ENCODE measurements at regions not wholly inside any gene's neighbourhood (a gene's known extent, or its start where the extent isn't known, plus 50 kb on each side); places are given as distances from the start of the nearest gene placed in this dataset.

DNA sequence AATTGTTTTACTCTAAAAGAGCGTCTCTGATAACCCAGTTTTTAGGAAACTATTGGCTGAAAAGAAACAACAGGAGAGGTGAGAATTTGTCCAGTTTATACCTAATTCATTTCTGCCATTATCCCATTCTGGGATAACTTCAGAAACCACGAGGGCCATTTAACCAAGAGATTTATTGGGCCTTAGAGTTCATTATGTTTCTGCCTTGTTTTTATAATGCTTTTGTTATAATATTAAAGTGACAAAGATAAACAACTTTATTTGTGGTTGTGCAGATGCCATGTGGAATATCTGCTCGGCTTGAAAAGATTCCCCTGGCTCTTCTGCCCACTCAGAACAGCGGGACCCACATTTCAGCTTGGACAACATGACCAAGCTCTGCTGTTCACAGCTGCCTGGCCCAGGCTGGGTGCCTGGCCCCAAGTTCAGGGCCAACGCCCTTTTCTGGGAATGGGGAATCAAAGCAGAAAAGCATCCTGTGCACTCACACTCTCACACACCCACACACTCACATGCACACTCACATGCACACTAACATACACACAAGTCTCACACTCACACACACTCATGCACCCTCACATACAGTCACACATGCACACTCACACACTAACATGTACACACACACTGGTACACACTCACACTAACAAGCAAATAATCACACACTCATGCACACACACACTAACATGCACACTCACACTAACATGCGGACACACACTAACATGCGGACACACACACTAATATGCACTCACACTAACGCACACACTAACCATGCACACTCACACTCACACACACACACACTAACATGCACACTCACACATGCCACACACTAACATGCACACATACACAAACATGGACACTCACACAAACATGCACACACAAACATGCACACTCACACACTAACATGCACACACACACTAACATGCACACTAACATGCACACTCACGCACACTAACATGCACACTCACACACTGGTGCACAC, 86.7 kb upstream of the NEDD9 start:
- TF ChIP-seq GATA3 (IDR thresholded peaks at IDR 0.05; ENCODE audit: low read depth, low read length): no peak
- TF ChIP-seq GATA2 (IDR thresholded peaks at IDR 0.05; ENCODE audit: low read depth, low read length): no peak

DNA sequence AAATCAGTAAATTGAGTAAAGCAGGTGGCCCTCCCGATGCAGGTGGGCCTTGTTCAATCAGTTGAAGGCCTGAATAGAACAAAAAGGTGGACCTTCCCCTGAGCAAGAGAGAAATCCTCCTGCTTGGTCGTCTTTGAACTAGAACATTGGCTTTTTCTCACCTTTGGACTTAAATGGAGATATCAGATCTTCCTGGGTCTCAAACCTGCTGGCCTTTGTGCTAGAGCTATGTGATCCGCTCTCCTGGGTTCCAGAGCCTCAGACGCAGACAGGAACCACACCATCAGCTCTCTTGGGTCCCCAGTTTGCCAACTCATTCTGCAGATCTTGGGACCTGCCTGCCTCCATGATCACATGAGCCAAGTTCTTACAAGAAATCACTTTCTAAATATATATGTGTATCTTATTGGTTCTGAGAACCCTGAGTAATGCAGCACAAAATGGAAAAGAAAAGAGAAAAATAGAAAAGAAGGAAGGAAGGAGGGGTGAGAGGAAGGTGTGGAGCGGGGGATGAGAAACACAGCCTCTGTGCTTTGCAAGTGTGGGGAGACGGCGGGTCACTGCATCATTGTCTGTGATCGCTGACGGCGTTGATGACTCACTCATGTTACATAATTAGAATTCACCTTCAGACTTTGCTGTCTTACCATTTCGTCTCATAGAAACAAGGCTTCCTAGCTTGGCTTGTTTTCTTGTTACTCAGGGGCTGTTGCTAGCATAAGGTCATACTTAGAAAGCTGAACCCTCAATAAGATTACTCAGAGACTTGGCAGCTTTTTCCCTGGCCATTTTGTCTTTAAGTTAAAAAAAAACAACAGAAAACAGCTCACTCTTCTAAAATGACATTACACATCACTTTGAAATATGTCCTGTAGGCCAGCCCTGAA, 85.7 kb upstream of the NEDD9 start:
- TF ChIP-seq GATA2 (IDR thresholded peaks at IDR 0.05; ENCODE audit: low read depth, low read length) (no peak), GATA3 (IDR thresholded peaks at IDR 0.05; ENCODE audit: low read depth, low read length) (no peak)

DNA sequence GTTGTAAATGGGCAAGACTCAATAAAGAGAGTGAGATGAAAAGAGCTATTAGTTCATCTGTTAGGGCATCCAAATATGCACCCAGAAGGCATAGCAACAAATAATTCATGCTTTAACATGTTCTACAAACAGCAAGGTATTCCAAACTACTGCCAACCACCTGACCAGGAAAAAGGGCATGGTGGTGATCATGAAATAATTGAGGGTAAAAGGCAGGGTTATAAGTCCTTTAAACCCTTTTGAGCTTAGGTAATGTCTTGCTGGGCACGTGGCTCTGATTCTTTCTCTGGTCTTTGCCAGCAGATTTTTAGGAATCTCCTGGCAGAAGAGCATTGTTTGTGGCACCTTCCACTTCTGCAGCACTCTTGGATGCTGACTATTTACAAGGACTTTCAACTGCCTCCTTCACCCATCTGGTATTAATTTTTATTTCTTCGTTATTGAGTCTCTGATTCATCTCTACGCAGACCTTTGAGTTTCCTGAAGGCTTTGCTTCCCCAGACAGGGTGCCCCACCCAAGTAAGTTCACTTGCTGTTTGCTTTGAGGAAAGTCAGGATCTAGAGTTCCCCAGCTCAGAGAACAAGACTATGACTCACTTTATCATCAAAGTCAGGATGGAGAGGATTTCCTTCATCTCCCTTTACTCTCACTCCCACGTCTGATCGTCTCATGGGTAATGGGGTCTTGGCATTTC, 83.4 kb upstream of the NEDD9 start:
- TF ChIP-seq GATA2 (IDR thresholded peaks at IDR 0.05; ENCODE audit: low read depth, low read length) (no peak), GATA3 (IDR thresholded peaks at IDR 0.05; ENCODE audit: low read depth, low read length) (no peak)

DNA sequence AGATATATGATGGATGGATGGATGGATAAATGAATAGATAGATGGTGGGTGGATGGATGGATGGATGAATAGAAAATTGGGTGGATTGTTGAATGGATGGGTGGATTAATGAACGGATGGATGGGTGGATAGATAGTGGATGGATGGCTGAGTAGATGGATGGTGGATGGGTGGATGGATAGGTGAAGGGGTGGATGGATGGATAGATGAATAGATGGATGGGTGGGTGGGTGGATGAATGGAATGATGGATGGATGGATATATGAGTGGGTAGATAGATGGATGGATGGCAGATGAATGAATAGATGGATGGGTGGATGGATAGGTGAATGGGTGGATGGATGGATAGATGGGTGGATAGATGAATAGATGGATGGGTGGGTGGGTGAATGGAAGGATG, 80.7 kb upstream of the NEDD9 start:
- TF ChIP-seq GATA3 (IDR thresholded peaks at IDR 0.05; ENCODE audit: low read depth, low read length): no peak
- no peak for TF ChIP-seq GATA2 (IDR thresholded peaks at IDR 0.05; ENCODE audit: low read depth, low read length)

GRCh38 chr6:11311970-11312369, 79.5 kb upstream of the NEDD9 start:
- TF ChIP-seq GATA2 (IDR thresholded peaks at IDR 0.05; ENCODE audit: low read depth, low read length): no peak

GRCh38 chr6:11309947-11310665, 77.6 kb upstream of the NEDD9 start:
- TF ChIP-seq GATA3 (IDR thresholded peaks at IDR 0.05; ENCODE audit: low read depth, low read length): no peak
- no peak for TF ChIP-seq GATA2 (IDR thresholded peaks at IDR 0.05; ENCODE audit: low read depth, low read length)

- no peak for TF ChIP-seq GATA3 (IDR thresholded peaks at IDR 0.05; ENCODE audit: low read depth, low read length)
- TF ChIP-seq GATA2 (IDR thresholded peaks at IDR 0.05; ENCODE audit: low read depth, low read length): no peak
Observed at GRCh38 chr6:11307226-11307625, 74.8 kb upstream of the NEDD9 start.

GRCh38 chr6:11304946-11305345, 72.5 kb upstream of the NEDD9 start:
- TF ChIP-seq GATA3 (IDR thresholded peaks at IDR 0.05; ENCODE audit: low read depth, low read length) (no peak), GATA2 (IDR thresholded peaks at IDR 0.05; ENCODE audit: low read depth, low read length) (no peak)

DNA sequence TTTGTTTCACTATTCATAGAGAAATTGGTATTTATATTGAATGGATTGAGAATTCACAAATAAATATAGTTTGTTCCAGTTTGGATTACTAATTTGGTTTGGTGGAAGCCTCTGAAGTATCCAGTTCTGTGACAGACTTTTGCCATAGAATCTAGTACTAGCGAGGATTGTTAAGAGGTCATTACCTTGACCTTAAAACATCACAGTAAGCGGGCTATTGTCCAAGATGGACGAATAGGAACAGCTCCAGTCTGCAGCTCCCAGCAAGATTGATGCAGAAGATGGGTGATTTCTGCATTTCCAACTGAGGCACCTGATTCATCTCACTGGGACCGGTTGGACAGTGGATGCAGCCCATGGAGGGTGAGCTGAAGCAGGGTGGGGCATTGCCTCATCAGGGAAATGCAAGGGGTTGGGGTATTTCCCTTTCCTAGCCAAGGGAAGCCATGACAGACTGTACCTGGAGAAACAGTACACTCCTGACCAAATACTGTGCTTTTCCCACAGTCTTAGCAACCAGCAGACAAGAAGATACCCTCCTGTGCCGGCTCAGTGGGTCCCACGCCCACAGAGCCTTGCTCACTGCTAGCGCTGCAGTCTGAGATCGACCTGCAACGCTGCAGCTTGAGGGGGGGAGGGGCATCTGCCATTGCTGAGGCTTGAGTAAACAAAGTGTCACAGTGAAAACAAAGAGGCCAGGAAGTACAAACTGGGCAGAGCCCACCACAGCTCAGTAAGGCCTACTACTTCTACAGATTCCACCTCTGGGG, 66.4 kb upstream of the NEDD9 start:
- TF ChIP-seq GATA2 (IDR thresholded peaks at IDR 0.05; ENCODE audit: low read depth, low read length): no peak
- TF ChIP-seq GATA3 (IDR thresholded peaks at IDR 0.05; ENCODE audit: low read depth, low read length): no peak

DNA sequence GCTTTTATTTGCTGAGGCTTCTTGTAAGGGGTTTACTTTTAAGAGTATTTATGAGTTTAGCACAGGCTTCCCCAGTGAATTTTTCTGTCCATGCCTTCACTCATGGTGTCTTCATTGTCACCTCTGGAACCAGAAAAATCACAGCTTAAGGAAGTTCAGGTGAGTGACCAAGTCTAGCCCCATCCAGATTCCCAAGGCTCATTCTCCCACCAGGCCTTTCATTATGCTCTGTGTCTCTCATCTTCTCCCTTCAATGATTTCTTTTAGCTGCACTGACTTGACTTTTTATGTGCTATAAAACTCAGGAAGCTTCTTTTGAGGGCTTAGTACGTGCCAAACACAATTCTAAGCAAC, 64.9 kb upstream of the NEDD9 start:
- TF ChIP-seq GATA3 (IDR thresholded peaks at IDR 0.05; ENCODE audit: low read depth, low read length) (no peak), GATA2 (IDR thresholded peaks at IDR 0.05; ENCODE audit: low read depth, low read length) (no peak)

DNA sequence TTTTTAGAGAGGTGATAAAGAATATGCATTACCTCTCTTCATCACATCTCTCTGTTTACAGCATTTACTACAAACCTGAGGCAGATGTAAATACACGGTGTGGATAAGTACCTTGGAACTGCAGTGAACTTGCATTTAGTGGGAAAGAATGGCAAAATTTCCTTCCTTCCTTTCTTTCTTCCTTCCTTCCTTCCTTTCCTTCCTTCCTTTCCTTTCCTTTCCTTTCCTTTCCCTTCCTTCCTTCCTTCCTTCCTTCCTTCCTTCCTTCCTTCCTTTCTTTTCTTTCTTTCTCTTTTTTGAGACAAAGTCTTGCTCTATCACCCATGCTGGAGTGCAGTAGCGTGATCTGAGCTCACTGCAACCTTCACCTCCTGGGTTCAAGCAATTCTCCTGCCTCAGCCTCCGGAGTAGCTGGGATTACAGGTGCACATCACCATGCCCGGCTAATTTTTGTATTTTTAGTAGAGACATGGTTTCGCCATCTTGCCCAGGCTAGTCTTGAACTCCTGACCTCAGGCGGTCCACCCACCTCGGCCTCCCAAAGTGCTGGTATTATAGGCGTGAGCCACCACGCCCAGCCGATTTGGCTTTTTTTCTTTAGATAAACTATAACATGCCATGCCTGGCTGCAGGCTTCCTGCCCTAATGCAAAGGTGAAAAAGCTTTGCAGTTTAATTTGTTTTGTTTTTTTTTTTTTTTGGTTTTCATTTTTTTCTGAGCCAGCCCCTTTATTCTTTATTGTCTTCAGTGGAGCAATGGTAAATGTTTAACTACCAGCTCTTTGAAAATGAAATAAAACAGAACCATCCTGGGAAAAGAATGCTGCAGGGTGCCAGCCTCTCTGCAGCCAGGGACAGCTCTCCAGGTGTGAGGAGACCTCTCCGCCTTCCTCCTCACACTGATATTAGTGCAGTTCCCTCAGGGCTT, 64.2 kb upstream of the NEDD9 start:
- TF ChIP-seq GATA2 (IDR thresholded peaks at IDR 0.05; ENCODE audit: low read depth, low read length): no peak
- no peak for TF ChIP-seq GATA3 (IDR thresholded peaks at IDR 0.05; ENCODE audit: low read depth, low read length)

DNA sequence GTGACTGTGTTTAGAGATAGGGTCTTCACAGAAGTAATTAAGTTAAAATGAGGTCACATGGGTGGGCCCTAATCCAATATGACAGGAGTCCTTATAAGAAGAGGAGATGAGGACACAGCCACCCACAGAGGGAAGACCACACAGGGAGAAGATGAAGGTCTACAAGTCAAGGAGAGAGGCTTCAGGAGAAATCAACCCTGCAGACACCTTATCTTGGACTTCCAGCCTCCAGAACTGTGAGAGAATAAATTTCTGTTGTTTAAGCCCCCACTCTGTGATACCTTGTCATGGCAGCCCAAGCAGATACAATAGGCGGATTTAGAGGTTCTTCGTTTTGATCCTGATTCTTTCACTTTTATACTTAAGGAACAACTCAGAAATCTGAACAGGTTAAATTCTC, 63.5 kb upstream of the NEDD9 start:
- TF ChIP-seq GATA2 (IDR thresholded peaks at IDR 0.05; ENCODE audit: low read depth, low read length): no peak
- no peak for TF ChIP-seq GATA3 (IDR thresholded peaks at IDR 0.05; ENCODE audit: low read depth, low read length)

Measured in SH-SY5Y (cell line).